Natural killer cell (primary cell): ENCODE measurements at regions not wholly inside any gene's neighbourhood (a gene's known extent, or its start where the extent isn't known, plus 50 kb on each side); places are given as distances from the start of the nearest gene placed in this dataset.

ENCODE experiments used
- ATAC-seq, 3 donors: fragments of 150-1000 bp in 2 of 3; fragments of 200-7000 bp in 1 of 3; cut with Tn5 transposase; 1 replicate in 1 of 3; 2 replicates in 2 of 3; pipeline ENCODE4 v1.10.0; 2021; ENCODE audit warnings: mild to moderate bottlenecking in 2 of 3, moderate library complexity in 2 of 3
- DNase-seq, 2 donors: peaks; one replicate each; pipeline versions ENCODE4 v3.0.0 to v3.0.0-alpha.2; 2013 to 2021; ENCODE audit warnings: mixed read lengths in 1 of 2
- H3K27ac ChIP-seq: one replicate; pipeline ENCODE4 v1.5.1; 2013; ENCODE audit warnings: mild to moderate bottlenecking, low read length
- H3K27me3 ChIP-seq: one replicate; pipeline ENCODE4 v1.6.1; 2013; ENCODE audit warnings: low read length; ENCODE audit not compliant: control insufficient read depth, insufficient read depth
- H3K36me3 ChIP-seq: one replicate; pipeline ENCODE4 v1.6.1; 2013; ENCODE audit warnings: low read length; ENCODE audit not compliant: control insufficient read depth, insufficient read depth
- H3K4me1 ChIP-seq: one replicate; pipeline ENCODE4 v1.6.1; 2013; ENCODE audit warnings: low read length; ENCODE audit not compliant: control insufficient read depth, insufficient read depth
- H3K4me3 ChIP-seq: one replicate; pipeline ENCODE4 v1.5.1; 2013; ENCODE audit warnings: low read length
- H3K9me3 ChIP-seq: one replicate; pipeline ENCODE4 v1.6.1; 2013; ENCODE audit warnings: low read length; ENCODE audit not compliant: control insufficient read depth, insufficient read depth
- H3K27ac Mint-ChIP-seq, 2 donors: one replicate each; pipeline ENCODE4 v1.8.0; 2022; ENCODE audit warnings: mild to moderate bottlenecking in 2 of 2, mixed read lengths in 2 of 2, moderate library complexity in 1 of 2
- H3K27me3 Mint-ChIP-seq, 2 donors: one replicate each; pipeline ENCODE4 v1.8.0; 2022; ENCODE audit warnings: low read depth in 2 of 2, mixed read lengths in 2 of 2
- H3K36me3 Mint-ChIP-seq: one replicate; pipeline ENCODE4 v1.8.0; 2022; ENCODE audit warnings: mixed read lengths
- H3K4me1 Mint-ChIP-seq, 2 donors: one replicate each; pipeline ENCODE4 v1.8.0; 2022; ENCODE audit warnings: mixed read lengths in 2 of 2
- H3K4me3 Mint-ChIP-seq: one replicate; pipeline ENCODE4 v1.8.0; 2022; ENCODE audit warnings: mild to moderate bottlenecking, moderate library complexity, mixed read lengths
- H3K9me3 Mint-ChIP-seq, 2 donors: one replicate each; pipeline ENCODE4 v1.8.0; 2022; ENCODE audit warnings: mixed read lengths in 2 of 2
- WGBS: methylation state at CpG from one replicate; pipeline ENCODE4 v1.1.7; 2013; ENCODE audit warnings: missing lambda C conversion rate; ENCODE audit not compliant: insufficient coverage; 5-methylcytosine and 5-hydroxymethylcytosine counted together
- intact Hi-C: fragments of 100-400 bp; cut with micrococcal nuclease; formaldehyde crosslinking; loops from one replicate; pipeline ENCODE4 v1.14.2; 2022
- TF ChIP-seq, protein P1 (sequence below): fragments of 200-600 bp; IDR thresholded peaks from one replicate; pipeline ENCODE4 v1.8.0; 2022; ENCODE audit warnings: antibody characterized with exemption

- H3K9me3 Mint-ChIP-seq: no peaks in the 10 kb centered on the region
- Histone ChIP-seq H3K4me3 (no peak overlapping the region), H3K36me3 (no peaks in the 10 kb centered on the region), H3K27ac (no peak overlapping the region), H3K9me3 (no peaks in the 10 kb centered on the region), H3K4me1 (no peaks in the 10 kb centered on the region), H3K27me3 (no peaks in the 10 kb centered on the region)
- no peak for ATAC-seq
- DNase-seq: no peak
- no peaks in the 10 kb centered on the region for H3K4me1 Mint-ChIP-seq
- H3K36me3 Mint-ChIP-seq: no peaks in the 10 kb centered on the region
- intact Hi-C loops: no loop called here
- H3K27ac Mint-ChIP-seq: no peak overlapping the region
- peaks cover 4 to 12% of the 10 kb centered on the region in 2 donors for H3K27me3 Mint-ChIP-seq
- H3K4me3 Mint-ChIP-seq: no peak overlapping the region
- TF ChIP-seq, protein P1, sequence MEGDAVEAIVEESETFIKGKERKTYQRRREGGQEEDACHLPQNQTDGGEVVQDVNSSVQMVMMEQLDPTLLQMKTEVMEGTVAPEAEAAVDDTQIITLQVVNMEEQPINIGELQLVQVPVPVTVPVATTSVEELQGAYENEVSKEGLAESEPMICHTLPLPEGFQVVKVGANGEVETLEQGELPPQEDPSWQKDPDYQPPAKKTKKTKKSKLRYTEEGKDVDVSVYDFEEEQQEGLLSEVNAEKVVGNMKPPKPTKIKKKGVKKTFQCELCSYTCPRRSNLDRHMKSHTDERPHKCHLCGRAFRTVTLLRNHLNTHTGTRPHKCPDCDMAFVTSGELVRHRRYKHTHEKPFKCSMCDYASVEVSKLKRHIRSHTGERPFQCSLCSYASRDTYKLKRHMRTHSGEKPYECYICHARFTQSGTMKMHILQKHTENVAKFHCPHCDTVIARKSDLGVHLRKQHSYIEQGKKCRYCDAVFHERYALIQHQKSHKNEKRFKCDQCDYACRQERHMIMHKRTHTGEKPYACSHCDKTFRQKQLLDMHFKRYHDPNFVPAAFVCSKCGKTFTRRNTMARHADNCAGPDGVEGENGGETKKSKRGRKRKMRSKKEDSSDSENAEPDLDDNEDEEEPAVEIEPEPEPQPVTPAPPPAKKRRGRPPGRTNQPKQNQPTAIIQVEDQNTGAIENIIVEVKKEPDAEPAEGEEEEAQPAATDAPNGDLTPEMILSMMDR: no peak
- WGBS: 66% methylated on average over 2 of the region's 2 CpGs
Observed at GRCh38 chr6:164133095-164133494, 718.6 kb downstream of the QKI start.

DNA sequence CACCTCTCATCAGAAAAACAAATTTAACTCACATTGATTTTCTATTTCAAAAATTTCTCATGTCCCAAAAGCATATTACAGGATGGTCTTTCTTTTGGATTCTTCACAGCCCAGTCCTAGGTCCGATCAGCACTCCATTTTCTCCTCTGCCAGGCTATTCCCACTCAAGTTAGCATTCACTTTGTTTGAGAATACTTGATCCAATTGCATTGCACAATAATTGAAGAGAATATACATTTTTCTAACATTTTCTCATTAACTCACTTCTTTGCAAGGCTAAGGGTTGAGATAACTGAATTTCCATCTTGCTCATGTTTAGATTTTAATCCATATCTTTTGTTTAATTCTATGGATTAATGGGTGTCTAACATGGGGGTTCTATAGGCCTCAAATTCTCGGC lies 716.1 kb downstream of the QKI start:
- no peaks in the 10 kb centered on the region for H3K9me3 ChIP-seq
- no peaks in the 10 kb centered on the region for H3K36me3 ChIP-seq
- Mint-ChIP-seq H3K27ac (no peak overlapping the region), H3K4me1 (no peaks in the 10 kb centered on the region), H3K36me3 (no peaks in the 10 kb centered on the region), H3K9me3 (no peaks in the 10 kb centered on the region), H3K27me3 (peaks cover 5 to 26% of the 10 kb centered on the region in 2 donors), H3K4me3 (no peak overlapping the region)
- ATAC-seq: no peak
- intact Hi-C loops: no loop called here
- H3K4me1 ChIP-seq: no peaks in the 10 kb centered on the region
- H3K4me3 ChIP-seq: no peak overlapping the region
- H3K27me3 ChIP-seq: no peaks in the 10 kb centered on the region
- no peak overlapping the region for H3K27ac ChIP-seq
- TF ChIP-seq, protein P1: no peak
- 88% methylated on average over 1 of the region's 2 CpGs for WGBS
- no peak for DNase-seq

DNA sequence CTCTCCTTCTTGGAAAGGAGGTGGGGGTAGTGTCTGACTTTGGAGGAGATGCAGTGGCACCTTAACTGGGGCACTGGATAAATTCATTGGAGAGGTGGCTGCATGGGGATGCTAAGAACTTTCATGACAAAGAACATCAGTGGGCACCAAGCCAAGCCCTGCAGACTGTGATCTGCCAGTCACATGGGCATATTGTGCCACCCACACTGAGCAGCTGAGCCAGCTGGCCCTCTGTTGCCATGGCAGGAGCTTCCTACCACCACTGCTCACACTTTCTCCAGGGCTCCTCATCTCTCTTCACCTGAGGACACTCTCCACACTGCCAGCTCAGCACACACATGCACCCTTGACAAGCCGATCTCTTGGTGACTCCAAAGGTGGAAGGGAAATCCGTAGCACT lies 715.6 kb downstream of the QKI start:
- Mint-ChIP-seq H3K27me3 (peaks cover 6 to 30% of the 10 kb centered on the region in 2 donors), H3K36me3 (no peaks in the 10 kb centered on the region), H3K9me3 (no peaks in the 10 kb centered on the region), H3K27ac (no peak overlapping the region), H3K4me3 (no peak overlapping the region), H3K4me1 (no peaks in the 10 kb centered on the region)
- 91% methylated on average over 2 of the region's 2 CpGs for WGBS
- H3K27me3 ChIP-seq: no peaks in the 10 kb centered on the region
- DNase-seq (no peak), ATAC-seq (no peak)
- H3K36me3 ChIP-seq: no peaks in the 10 kb centered on the region
- no peak overlapping the region for H3K4me3 ChIP-seq
- no peaks in the 10 kb centered on the region for H3K9me3 ChIP-seq
- TF ChIP-seq, protein P1: no peak
- H3K4me1 ChIP-seq: no peaks in the 10 kb centered on the region
- H3K27ac ChIP-seq: no peak overlapping the region
- intact Hi-C loops: no loop called here

- 82% methylated on average over 5 of the region's 5 CpGs for WGBS
- TF ChIP-seq, protein P1: no peak
- no peaks in the 10 kb centered on the region for H3K36me3 Mint-ChIP-seq
- H3K4me3 ChIP-seq: no peak overlapping the region
- no peak for ATAC-seq
- no peak overlapping the region for H3K4me3 Mint-ChIP-seq
- no peaks in the 10 kb centered on the region for H3K27me3 ChIP-seq
- DNase-seq: no peak
- H3K36me3 ChIP-seq: no peaks in the 10 kb centered on the region
- no peaks in the 10 kb centered on the region for H3K9me3 ChIP-seq
- no peaks in the 10 kb centered on the region for H3K4me1 ChIP-seq
- no peak overlapping the region for H3K27ac ChIP-seq
- H3K9me3 Mint-ChIP-seq: no peaks in the 10 kb centered on the region
- no peaks in the 10 kb centered on the region for H3K4me1 Mint-ChIP-seq
- H3K27ac Mint-ChIP-seq: no peak overlapping the region
- H3K27me3 Mint-ChIP-seq: peaks cover 7 to 33% of the 10 kb centered on the region in 2 donors
- intact Hi-C loops: no loop called here
Observed at GRCh38 chr6:164129218-164129617, 714.7 kb downstream of the QKI start.
